ENCODE measurements at regions not wholly inside any gene's neighbourhood (a gene's known extent, or its start where the extent isn't known, plus 50 kb on each side); places are given as distances from the start of the nearest gene placed in this dataset.

DNA sequence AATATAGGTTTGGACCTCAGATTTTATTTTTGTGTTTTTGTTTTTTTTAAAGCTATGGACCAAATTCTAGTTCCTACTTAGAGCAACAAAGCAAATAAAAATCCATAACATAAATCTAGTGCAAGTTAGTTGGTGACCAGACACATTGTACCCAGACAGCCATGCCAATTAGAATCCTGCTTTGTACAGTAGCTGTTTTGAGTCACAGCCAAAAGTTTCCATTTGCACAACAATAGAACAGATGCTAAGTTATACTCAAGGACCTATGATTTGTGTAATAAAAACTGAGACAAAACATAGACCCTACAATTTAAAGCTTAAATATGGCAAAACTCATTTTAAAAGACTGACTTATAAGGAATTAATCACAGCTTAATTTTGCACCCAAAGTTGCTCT is 513.1 kb upstream of the CBLB start:
- TF ChIP-seq, protein P1, sequence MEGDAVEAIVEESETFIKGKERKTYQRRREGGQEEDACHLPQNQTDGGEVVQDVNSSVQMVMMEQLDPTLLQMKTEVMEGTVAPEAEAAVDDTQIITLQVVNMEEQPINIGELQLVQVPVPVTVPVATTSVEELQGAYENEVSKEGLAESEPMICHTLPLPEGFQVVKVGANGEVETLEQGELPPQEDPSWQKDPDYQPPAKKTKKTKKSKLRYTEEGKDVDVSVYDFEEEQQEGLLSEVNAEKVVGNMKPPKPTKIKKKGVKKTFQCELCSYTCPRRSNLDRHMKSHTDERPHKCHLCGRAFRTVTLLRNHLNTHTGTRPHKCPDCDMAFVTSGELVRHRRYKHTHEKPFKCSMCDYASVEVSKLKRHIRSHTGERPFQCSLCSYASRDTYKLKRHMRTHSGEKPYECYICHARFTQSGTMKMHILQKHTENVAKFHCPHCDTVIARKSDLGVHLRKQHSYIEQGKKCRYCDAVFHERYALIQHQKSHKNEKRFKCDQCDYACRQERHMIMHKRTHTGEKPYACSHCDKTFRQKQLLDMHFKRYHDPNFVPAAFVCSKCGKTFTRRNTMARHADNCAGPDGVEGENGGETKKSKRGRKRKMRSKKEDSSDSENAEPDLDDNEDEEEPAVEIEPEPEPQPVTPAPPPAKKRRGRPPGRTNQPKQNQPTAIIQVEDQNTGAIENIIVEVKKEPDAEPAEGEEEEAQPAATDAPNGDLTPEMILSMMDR (IDR thresholded peaks at IDR 0.05), result no peak
- TF ChIP-seq POLR2A (IDR thresholded peaks at IDR 0.05), result no peak

All from uterus (tissue), 2 donors.